Muscle of back (tissue), 3 donors: ENCODE measurements at regions not wholly inside any gene's neighbourhood (a gene's known extent, or its start where the extent isn't known, plus 50 kb on each side); places are given as distances from the start of the nearest gene placed in this dataset.
A peak's percentile ranks its signal among the peaks of the same experiment; 100 is the strongest.

Experiments used
- DNase-seq, 3 donors: peaks; one replicate each; pipeline versions ENCODE4 v3.0.0 to v3.0.0-alpha.2; 2013

GRCh38 chr18:28716338-28716737 lies 539.4 kb upstream of the CDH2 start:
- DNase-seq = no peak

DNA sequence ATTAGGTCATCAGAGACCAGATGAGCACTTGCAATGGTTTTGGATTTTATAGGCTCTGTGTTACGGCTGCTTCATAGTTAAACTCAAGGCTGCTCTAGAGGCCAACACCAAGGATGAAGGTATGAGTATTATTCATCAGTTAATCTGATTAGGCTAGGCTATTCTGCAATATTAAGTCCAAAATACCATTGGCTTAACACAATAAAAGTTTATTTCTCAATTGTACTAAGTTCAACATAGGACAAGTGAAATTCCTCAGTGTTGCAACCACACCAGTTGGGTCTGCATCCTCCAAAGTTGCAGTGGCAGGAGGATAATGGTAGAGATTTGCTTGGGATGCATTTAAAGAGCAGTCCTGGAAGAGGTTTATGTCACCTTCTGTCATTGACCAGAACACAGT lies 538.3 kb upstream of the CDH2 start:
- DNase-seq = no peak

DNA sequence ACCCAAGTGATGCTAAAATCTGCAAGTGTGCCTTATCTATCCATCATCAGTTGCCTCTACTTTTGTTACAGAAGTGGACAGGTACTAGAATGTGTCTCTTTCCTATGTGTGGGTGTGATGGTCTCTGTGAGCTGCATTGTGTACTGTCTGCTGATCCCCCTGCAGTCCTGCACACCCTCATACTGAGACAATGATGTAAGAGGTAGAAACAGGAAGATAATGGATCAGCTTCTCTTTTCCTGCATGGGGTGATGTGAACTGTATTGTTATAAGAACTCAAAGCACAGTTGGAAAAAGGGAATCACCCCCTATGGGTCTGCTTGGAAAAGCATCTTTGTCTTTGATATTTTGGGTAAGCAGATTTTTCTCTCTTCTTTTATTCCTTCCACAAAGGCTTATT lies 537.6 kb upstream of the CDH2 start:
- no peak for DNase-seq

GRCh38 chr18:28712796-28713425 lies 536.0 kb upstream of the CDH2 start:
- DNase-seq = no peak

DNA sequence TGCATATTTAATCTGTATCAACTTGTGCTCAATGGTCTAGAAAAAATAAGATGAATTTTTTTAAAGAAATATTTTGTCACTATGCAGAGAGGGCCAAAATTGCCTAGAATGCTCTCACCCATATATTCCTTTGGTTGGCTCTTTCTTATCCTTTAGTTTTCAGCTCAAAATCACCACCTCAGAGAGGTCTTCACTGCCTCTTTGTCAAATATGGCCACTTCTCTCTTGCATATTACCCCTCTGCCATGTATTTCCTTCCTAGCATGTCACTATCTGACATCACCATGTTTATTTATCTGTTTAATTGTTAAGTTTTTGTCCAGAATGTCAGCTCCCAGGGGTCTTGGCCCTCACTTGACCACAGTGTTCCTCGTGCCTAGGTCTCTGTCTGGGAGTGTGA lies 535.2 kb upstream of the CDH2 start:
- no peak for DNase-seq

- no peak for DNase-seq
These were observed 534.2 kb upstream of the CDH2 start for GRCh38 chr18:28711096-28711495.

- DNase-seq = no peak
These were observed 530.1 kb upstream of the CDH2 start for GRCh38 chr18:28707006-28707405.

- DNase-seq = no peak
These were observed 529.5 kb upstream of the CDH2 start for GRCh38 chr18:28706397-28706796.

DNA sequence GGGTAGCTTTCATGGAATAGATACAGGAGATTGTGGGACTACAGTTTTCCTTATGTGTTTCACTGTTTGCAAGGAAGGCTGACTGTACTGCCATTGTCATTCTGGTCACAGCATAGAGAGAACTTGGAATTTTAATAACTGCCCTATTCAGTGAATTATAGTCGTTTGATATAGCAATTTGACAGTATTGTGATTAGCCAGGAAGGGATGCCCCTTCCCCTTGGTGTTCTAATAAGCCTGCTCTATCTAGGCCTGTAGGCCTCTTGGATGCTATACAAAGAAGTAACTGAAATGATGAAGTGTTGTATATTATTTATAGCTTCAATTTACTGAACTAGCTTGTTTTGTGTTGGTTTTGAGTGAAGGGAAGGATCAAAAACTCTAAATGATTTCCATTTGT lies 528.6 kb upstream of the CDH2 start:
- no peak for DNase-seq

GRCh38 chr18:28692337-28692736 lies 515.4 kb upstream of the CDH2 start:
- no peak for DNase-seq

- DNase-seq = no peak
These were observed 514.5 kb upstream of the CDH2 start for GRCh38 chr18:28691496-28691840.

GRCh38 chr18:28690836-28691495 lies 514.0 kb upstream of the CDH2 start:
- no peak for DNase-seq

GRCh38 chr18:28690100-28690499 lies 513.2 kb upstream of the CDH2 start:
- DNase-seq = no peak

- no peak for DNase-seq
These were observed 512.7 kb upstream of the CDH2 start for GRCh38 chr18:28689588-28689987.

DNA sequence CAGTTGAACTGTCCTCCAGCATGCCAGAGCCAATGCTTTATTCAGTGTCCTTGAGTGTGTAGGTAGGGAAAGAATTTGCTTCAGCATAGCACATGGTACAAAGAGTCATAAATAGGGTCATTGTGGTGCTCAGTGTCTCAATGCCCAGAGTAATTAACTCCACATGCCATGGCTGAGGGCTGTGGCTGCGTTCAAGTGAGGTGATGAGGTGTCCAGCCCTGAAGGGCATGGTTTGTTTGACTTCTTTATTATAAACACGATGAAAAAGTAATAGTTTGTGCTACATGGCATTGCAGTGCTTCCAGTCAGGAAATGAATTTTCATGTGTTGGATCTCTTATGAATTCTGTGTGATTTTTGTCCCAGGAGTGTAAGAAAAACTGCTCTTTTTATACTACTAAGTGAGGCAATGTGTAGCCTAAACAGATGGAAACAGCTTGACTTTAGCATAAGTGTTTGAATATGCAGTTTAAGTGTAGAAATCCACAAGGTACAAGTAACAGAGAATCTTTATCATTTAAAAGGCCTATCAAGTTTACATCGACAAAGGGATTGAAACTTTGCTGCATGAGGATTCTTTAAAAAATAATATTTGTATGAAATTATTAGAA lies 507.9 kb upstream of the CDH2 start:
- no peak for DNase-seq

DNA sequence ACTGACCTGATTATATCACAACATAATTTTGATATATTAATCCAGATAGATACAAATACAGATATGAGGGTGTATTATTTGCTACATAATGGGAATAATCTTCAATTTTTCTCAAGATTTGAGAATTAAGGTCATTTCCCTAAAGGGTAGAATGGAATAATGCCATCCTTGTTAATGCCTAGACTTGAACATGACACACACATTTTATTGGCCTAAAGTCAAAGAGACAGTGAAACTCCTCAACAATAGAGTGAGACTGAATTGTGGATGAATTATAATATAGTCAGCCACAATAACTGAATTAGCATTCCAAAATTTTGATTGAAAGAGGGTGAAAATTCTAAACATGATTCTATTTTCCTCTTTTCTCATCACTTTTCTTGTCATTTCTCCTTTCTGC lies 506.0 kb upstream of the CDH2 start:
- DNase-seq = no peak

DNA sequence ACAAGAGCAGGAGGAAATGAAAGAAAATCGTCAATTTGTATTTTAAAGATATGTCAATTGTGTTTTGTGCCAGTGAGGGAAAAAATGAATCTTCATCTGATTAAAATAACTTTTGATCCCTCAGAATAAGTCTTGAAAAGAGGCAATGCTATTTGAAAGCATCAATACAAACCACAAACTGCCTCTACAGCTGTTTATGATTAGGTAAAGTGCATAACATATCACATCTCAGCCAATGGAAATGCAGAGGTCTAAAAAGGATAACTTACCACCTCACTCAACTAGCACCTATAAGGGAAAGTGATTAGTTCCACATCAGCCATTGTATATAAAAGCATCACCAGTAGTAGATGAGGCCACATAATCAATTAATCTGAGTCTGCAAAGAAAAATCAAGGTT lies 492.2 kb upstream of the CDH2 start:
- no peak for DNase-seq

- DNase-seq = no peak
These were observed 489.3 kb upstream of the CDH2 start for GRCh38 chr18:28666216-28666615.

- peak in 1 of 3 donors; percentile 17 for DNase-seq
These were observed 481.0 kb upstream of the CDH2 start for GRCh38 chr18:28657961-28658360.

DNA sequence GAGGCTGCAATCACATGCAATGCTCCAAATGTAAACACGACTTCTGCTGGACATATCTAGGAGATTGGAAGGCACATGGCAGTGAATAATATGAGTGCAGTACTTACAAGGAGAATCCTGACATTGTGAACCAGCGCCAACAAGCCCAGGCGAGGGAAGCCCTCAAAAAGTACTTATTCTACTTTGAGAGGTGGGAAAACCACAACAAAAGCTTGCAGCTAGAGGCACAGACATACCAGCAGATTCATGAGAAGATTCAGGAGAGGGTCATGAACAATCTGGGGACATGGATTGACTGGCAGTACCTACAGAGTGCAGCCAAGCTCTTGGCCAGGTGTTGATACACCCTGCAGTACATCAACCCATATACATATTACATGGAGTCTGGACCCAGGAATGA lies 475.7 kb upstream of the CDH2 start:
- no peak for DNase-seq

DNA sequence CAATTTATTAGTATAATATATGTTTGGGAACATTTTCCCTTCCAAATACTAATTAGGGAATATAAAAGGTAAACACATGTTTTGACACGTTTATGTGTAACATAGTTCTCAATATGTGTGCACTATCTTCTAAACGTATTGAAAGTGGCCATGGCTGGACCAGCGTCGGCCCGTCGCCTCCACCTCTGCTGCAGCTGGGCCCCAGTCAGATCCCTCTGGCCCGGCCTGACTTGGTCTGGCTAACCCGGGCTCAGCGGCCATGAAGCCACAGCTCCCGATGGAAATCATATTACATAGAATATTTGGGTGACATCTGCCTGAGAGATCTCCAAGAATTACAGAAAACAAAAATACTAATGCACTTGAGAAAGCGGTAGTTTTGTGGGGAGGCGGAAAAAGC lies 474.4 kb upstream of the CDH2 start:
- DNase-seq = no peak

DNA sequence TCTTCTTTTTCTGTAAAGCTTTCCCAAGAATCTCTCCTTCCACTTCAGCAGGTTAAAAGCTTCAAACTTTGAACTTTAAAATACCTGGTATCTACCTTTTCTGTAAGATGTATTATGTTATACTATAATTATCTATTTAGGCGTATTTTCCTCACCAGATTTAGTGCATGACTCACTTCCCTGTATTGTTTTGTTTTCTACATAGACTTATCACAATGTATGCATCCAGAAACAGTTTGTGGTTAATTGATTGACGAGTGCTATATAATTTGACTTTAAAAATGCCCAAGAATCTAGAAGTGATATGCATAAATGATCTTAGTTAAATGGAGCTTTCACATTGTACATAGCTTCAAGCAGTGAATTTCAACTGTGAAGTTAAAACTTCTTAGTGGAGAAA lies 473.9 kb upstream of the CDH2 start:
- no peak for DNase-seq

GRCh38 chr18:28647961-28648360 lies 471.0 kb upstream of the CDH2 start:
- DNase-seq = no peak

DNA sequence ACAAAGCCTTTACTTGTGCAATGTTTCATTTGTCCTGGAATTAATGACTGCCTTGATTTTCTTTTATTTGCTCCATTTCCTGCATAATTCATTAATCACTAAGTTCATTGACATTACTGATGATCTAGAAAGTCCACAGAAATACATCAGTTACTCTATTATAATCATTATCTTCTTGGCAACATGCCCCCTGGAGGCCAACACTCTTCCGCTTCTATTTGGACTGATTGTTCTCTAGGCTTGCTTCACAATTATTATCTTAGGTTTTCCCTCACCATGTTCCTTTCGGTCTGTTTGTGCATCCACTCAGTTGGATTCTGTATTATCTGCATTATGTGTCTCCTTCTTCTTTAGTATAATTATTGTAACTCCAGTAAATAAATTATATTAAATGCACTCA lies 461.0 kb upstream of the CDH2 start:
- no peak for DNase-seq
